ENCODE measurements at regions not wholly inside any gene's neighbourhood (a gene's known extent, or its start where the extent isn't known, plus 50 kb on each side); places are given as distances from the start of the nearest gene placed in this dataset.

- no peak for TF ChIP-seq EP300 (IDR thresholded peaks at IDR 0.05; ENCODE audit: borderline replicate concordance)
- TF ChIP-seq NFIC (IDR thresholded peaks at IDR 0.05), result no peak
- no peak for TF ChIP-seq TEAD4 (IDR thresholded peaks at IDR 0.05)
- no peak for TF ChIP-seq RAD21 (IDR thresholded peaks at IDR 0.05; ENCODE audit: low read depth)
- no peak for TF ChIP-seq TCF12 (IDR thresholded peaks at IDR 0.05; ENCODE audit: low read depth)
- TF ChIP-seq TAF1 (IDR thresholded peaks at IDR 0.05; ENCODE audit: low read depth), result no peak
- TF ChIP-seq YY1 (IDR thresholded peaks at IDR 0.05; ENCODE audit: low read depth), result no peak
- TF ChIP-seq, protein P1, sequence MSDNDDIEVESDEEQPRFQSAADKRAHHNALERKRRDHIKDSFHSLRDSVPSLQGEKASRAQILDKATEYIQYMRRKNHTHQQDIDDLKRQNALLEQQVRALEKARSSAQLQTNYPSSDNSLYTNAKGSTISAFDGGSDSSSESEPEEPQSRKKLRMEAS (IDR thresholded peaks at IDR 0.05), result no peak
- TF ChIP-seq FOXM1 (IDR thresholded peaks at IDR 0.05; ENCODE audit: borderline replicate concordance, low read depth), result no peak
- TF ChIP-seq, protein P2, sequence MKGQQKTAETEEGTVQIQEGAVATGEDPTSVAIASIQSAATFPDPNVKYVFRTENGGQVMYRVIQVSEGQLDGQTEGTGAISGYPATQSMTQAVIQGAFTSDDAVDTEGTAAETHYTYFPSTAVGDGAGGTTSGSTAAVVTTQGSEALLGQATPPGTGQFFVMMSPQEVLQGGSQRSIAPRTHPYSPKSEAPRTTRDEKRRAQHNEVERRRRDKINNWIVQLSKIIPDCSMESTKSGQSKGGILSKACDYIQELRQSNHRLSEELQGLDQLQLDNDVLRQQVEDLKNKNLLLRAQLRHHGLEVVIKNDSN (IDR thresholded peaks at IDR 0.05), result no peak
- no peak for TF ChIP-seq EGR1 (IDR thresholded peaks at IDR 0.05)
- no peak for TF ChIP-seq CEBPB (IDR thresholded peaks at IDR 0.05)
- TF ChIP-seq REST (IDR thresholded peaks at IDR 0.05; ENCODE audit: low read depth), result no peak
- TF ChIP-seq CREB1 (IDR thresholded peaks at IDR 0.05; ENCODE audit: low read depth), result no peak
- no peak for TF ChIP-seq ZBTB7A (IDR thresholded peaks at IDR 0.05; ENCODE audit: low read depth)
These were observed 377.9 kb upstream of the PAPPA start for GRCh38 chr9:115775659-115776058.

- TF ChIP-seq EGR1 (IDR thresholded peaks at IDR 0.05) (no peak), TAF1 (IDR thresholded peaks at IDR 0.05; ENCODE audit: low read depth) (no peak), TCF12 (IDR thresholded peaks at IDR 0.05; ENCODE audit: low read depth) (no peak), ZBTB7A (IDR thresholded peaks at IDR 0.05; ENCODE audit: low read depth) (no peak), NFIC (IDR thresholded peaks at IDR 0.05) (no peak), REST (IDR thresholded peaks at IDR 0.05; ENCODE audit: low read depth) (no peak), RAD21 (IDR thresholded peaks at IDR 0.05; ENCODE audit: low read depth) (no peak), CEBPB (IDR thresholded peaks at IDR 0.05) (no peak), TEAD4 (IDR thresholded peaks at IDR 0.05) (no peak), YY1 (IDR thresholded peaks at IDR 0.05; ENCODE audit: low read depth) (no peak), EP300 (IDR thresholded peaks at IDR 0.05; ENCODE audit: borderline replicate concordance) (no peak), FOXM1 (IDR thresholded peaks at IDR 0.05; ENCODE audit: borderline replicate concordance, low read depth) (no peak), CREB1 (IDR thresholded peaks at IDR 0.05; ENCODE audit: low read depth) (no peak)
- TF ChIP-seq, protein P2 (IDR thresholded peaks at IDR 0.05), result no peak
- TF ChIP-seq, protein P1 (IDR thresholded peaks at IDR 0.05), result no peak
These were observed 376.0 kb upstream of the PAPPA start for GRCh38 chr9:115777610-115778009.

GRCh38 chr9:115781070-115781736 is 372.4 kb upstream of the PAPPA start:
- TF ChIP-seq EGR1 (IDR thresholded peaks at IDR 0.05) (no peak), EP300 (IDR thresholded peaks at IDR 0.05; ENCODE audit: borderline replicate concordance) (no peak), TCF12 (IDR thresholded peaks at IDR 0.05; ENCODE audit: low read depth) (no peak), FOXM1 (IDR thresholded peaks at IDR 0.05; ENCODE audit: borderline replicate concordance, low read depth) (no peak), RAD21 (IDR thresholded peaks at IDR 0.05; ENCODE audit: low read depth) (no peak), YY1 (IDR thresholded peaks at IDR 0.05; ENCODE audit: low read depth) (no peak), ZBTB7A (IDR thresholded peaks at IDR 0.05; ENCODE audit: low read depth) (no peak), NFIC (IDR thresholded peaks at IDR 0.05) (no peak), TEAD4 (IDR thresholded peaks at IDR 0.05) (no peak), REST (IDR thresholded peaks at IDR 0.05; ENCODE audit: low read depth) (no peak), CREB1 (IDR thresholded peaks at IDR 0.05; ENCODE audit: low read depth) (no peak), TAF1 (IDR thresholded peaks at IDR 0.05; ENCODE audit: low read depth) (no peak), CEBPB (IDR thresholded peaks at IDR 0.05) (no peak)
- TF ChIP-seq, protein P1 (IDR thresholded peaks at IDR 0.05), result no peak
- TF ChIP-seq, protein P2 (IDR thresholded peaks at IDR 0.05), result no peak
